GM12878 (cell line): ENCODE measurements at regions not wholly inside any gene's neighbourhood (a gene's known extent, or its start where the extent isn't known, plus 50 kb on each side); places are given as distances from the start of the nearest gene placed in this dataset.
"Not testable (repeated sequence)": the region's sequence is repeated elsewhere in the genome, so short reads cannot be mapped to it uniquely, and the experiment has no call there.

Experiments used
- ATAC-seq: fragments of 200-7000 bp; cut with Tn5 transposase; 3 replicates; pipeline ENCODE4 v1.9.1; 2020; ENCODE audit warnings: mild to moderate bottlenecking, moderate library complexity
- BruUV-seq: library from RNA; stranded (reverse); fragments of 400-500 nt; replicated peaks from 2 replicates; lab custom pipeline; 2021; lab: Mats Ljungman, UMichigan
- CTCF ChIA-PET: fragments of 300-600 bp; sonication (Branson Sonifier 250); formaldehyde crosslinking; extraction: SDS; loops from one replicate; lab custom pipeline; 2021; ENCODE audit warnings: inconsistent platforms; lab: Yijun Ruan, JAX
- POLR2A ChIA-PET: fragments of 350-600 bp; formaldehyde crosslinking; extraction: SDS; loops from one replicate; lab custom pipeline; 2021; ENCODE audit warnings: inconsistent platforms; lab: Charles Lee
- RAD21 ChIA-PET: fragments of 300-600 bp; sonication (Branson Sonifier 250); formaldehyde crosslinking; loops from one replicate; lab custom pipeline; 2023; ENCODE audit warnings: antibody characterized with exemption; ENCODE audit not compliant: unreplicated experiment; lab: Charles Lee
- SMC1A ChIA-PET: fragments of 300-600 bp; sonication (Branson Sonifier 250); formaldehyde crosslinking; loops from one replicate; lab custom pipeline; 2023; ENCODE audit not compliant: unreplicated experiment, uncharacterized antibody; lab: Charles Lee
- DNase-seq: peaks from one replicate; pipeline ENCODE4 v3.0.0-alpha.2; 2011; ENCODE audit warnings: low read depth, low spot score
- FAIRE-seq: peaks from 3 replicates; lab custom pipeline; 2011; peaks lifted over from hg19 to GRCh38; lab: Jason Lieb, UNC
- H2AFZ ChIP-seq: 2 replicates; pipeline ENCODE4 v1.6.0; 2011; ENCODE audit warnings: low read depth, low read length, control low read depth; ENCODE audit not compliant: control insufficient read depth
- H3K27ac ChIP-seq: 2 replicates; pipeline ENCODE4 v1.5.1; 2011; ENCODE audit warnings: control low read depth; ENCODE audit not compliant: control insufficient read depth, insufficient read depth
- H3K27me3 ChIP-seq, 2 experiments: replicated peaks in 1 of 2; 2 replicates each; pipeline versions ENCODE4 v1.6.0 to v1.6.1; 2011; ENCODE audit warnings: low read length in 1 of 2; ENCODE audit not compliant: control insufficient read depth in 2 of 2, insufficient read depth in 2 of 2
- H3K36me3 ChIP-seq, 2 experiments: 2 replicates each; pipeline ENCODE4 v1.5.1; 2011; ENCODE audit warnings: low read length in 1 of 2; ENCODE audit not compliant: control insufficient read depth in 2 of 2, insufficient read depth in 2 of 2
- H3K4me1 ChIP-seq: 2 replicates; pipeline ENCODE4 v1.6.1; 2011; ENCODE audit warnings: mild to moderate bottlenecking, low read length, moderate library complexity, mixed read lengths; ENCODE audit not compliant: control insufficient read depth, insufficient read depth
- H3K4me2 ChIP-seq: 2 replicates; pipeline ENCODE4 v1.6.0; 2011; ENCODE audit warnings: control low read depth; ENCODE audit not compliant: control insufficient read depth, insufficient read depth
- H3K4me3 ChIP-seq: fragments of 200-600 bp; sonication (generic); 2 replicates; pipeline ENCODE4 v1.5.1; 2016
- H3K79me2 ChIP-seq: 2 replicates; pipeline ENCODE4 v1.6.0; 2011; ENCODE audit warnings: low read length; ENCODE audit not compliant: control insufficient read depth, insufficient read depth
- H3K9ac ChIP-seq: 2 replicates; pipeline ENCODE4 v1.8.0; 2011; ENCODE audit warnings: low read length, control low read depth, mixed read lengths; ENCODE audit not compliant: control insufficient read depth, insufficient read depth
- H3K9me3 ChIP-seq: replicated peaks from 3 replicates; pipeline ENCODE4 v1.5.1; 2011; ENCODE audit warnings: mild to moderate bottlenecking, low read length; ENCODE audit not compliant: control insufficient read depth, insufficient read depth
- H4K20me1 ChIP-seq: 2 replicates; pipeline ENCODE4 v1.6.0; 2011; ENCODE audit not compliant: control insufficient read depth, insufficient read depth
- ATF7 ChIP-seq: fragments of 450-650 bp; IDR thresholded peaks from 2 replicates; pipeline ENCODE4 v1.6.1; 2016; ENCODE audit warnings: low read depth, mild to moderate bottlenecking
- CBX5 ChIP-seq: sonication (generic); IDR thresholded peaks from 2 replicates; pipeline ENCODE4 v1.6.1; 2016; ENCODE audit warnings: low read depth, moderate library complexity, mild to moderate bottlenecking, inconsistent platforms
- CREM ChIP-seq: IDR thresholded peaks from 2 replicates; pipeline ENCODE4 v1.6.1; 2014; ENCODE audit warnings: antibody characterized with exemption, low read depth
- DPF2 ChIP-seq: fragments of 450-650 bp; IDR thresholded peaks from 2 replicates; pipeline ENCODE4 v1.6.1; 2017; ENCODE audit warnings: mild to moderate bottlenecking
- IKZF2 ChIP-seq, 2 experiments: fragments of 450-650 bp; IDR thresholded peaks; 2 replicates each; pipeline ENCODE4 v1.6.1; 2017; ENCODE audit warnings: mild to moderate bottlenecking in 2 of 2, moderate library complexity in 2 of 2
- MEF2B ChIP-seq: fragments of 450-650 bp; IDR thresholded peaks from 2 replicates; pipeline ENCODE4 v1.6.1; 2018; ENCODE audit warnings: mild to moderate bottlenecking, moderate library complexity; ENCODE audit not compliant: partially characterized antibody, poor library complexity, severe bottlenecking
- MTA2 ChIP-seq: fragments of 450-650 bp; IDR thresholded peaks from 2 replicates; pipeline ENCODE4 v1.6.1; 2016; ENCODE audit warnings: low read depth, mild to moderate bottlenecking, moderate library complexity
- NBN ChIP-seq: fragments of 450-650 bp; IDR thresholded peaks from 2 replicates; pipeline ENCODE4 v1.6.1; 2016
- NFIC ChIP-seq: IDR thresholded peaks from 2 replicates; pipeline ENCODE4 v1.6.1; 2012; ENCODE audit warnings: low read depth, mild to moderate bottlenecking, inconsistent platforms, low read length, moderate library complexity
- NR2F1 ChIP-seq: fragments of 450-650 bp; conservative IDR thresholded peaks from 2 replicates; pipeline ENCODE4 v1.6.1; 2017; ENCODE audit warnings: mild to moderate bottlenecking
- PKNOX1 ChIP-seq: fragments of 450-650 bp; IDR thresholded peaks from 2 replicates; pipeline ENCODE4 v1.6.1; 2016; ENCODE audit warnings: mild to moderate bottlenecking
- RELB ChIP-seq: fragments of 450-650 bp; IDR thresholded peaks from 2 replicates; pipeline ENCODE4 v1.6.1; 2017; ENCODE audit warnings: low read depth, mild to moderate bottlenecking, moderate library complexity
- RUNX3 ChIP-seq: IDR thresholded peaks from 2 replicates; pipeline ENCODE4 v1.6.1; 2012; ENCODE audit warnings: low read length, inconsistent platforms
- SKIL ChIP-seq: fragments of 450-650 bp; IDR thresholded peaks from 2 replicates; pipeline ENCODE4 v1.6.1; 2017; ENCODE audit warnings: mild to moderate bottlenecking, low read depth, inconsistent platforms; ENCODE audit not compliant: poor library complexity, severe bottlenecking
- SMAD1 ChIP-seq: fragments of 450-650 bp; IDR thresholded peaks from 2 replicates; pipeline ENCODE4 v1.6.1; 2018; ENCODE audit warnings: mild to moderate bottlenecking, low read depth; ENCODE audit not compliant: partially characterized antibody
- WGBS: methylation state at CpG from one replicate; pipeline ENCODE4 v1.1.6; 2016; ENCODE audit warnings: low lambda C conversion rate; ENCODE audit not compliant: insufficient replicate concordance, insufficient coverage; ENCODE audit errors: missing lambda C conversion rate; 5-methylcytosine and 5-hydroxymethylcytosine counted together
- in situ Hi-C: fragments of 300-500 bp; cut with MboI; formaldehyde crosslinking; loops from 9 replicates; pipeline ENCODE4 v1.14.3; 2018; ENCODE audit warnings: mixed read lengths
- intact Hi-C: fragments of 100-400 bp; cut with micrococcal nuclease; formaldehyde crosslinking; loops from one replicate; pipeline ENCODE4 v1.14.2; 2022; ENCODE audit not compliant: unreplicated experiment

- intact Hi-C loops, result loop anchor here (5.0 kb wide), 1 partner anchor 61 kb away; no protein-coding TSS in a partner anchor
- ATAC-seq (peak; percentile 84), DNase-seq (peak; percentile 25)
- H3K4me2 ChIP-seq, H2AFZ ChIP-seq, H3K79me2 ChIP-seq, CTCF ChIA-PET, H3K4me1 ChIP-seq, H3K9ac ChIP-seq, in situ Hi-C loops, H3K4me3 ChIP-seq, FAIRE-seq, POLR2A ChIA-PET, H4K20me1 ChIP-seq, H3K36me3 ChIP-seq, BruUV-seq, H3K27me3 ChIP-seq: not testable (repeated sequence)
- TF ChIP-seq CREM, result peak; percentile 28; the same call in 1 of the 2 replicates
- 0 out of 2 replicates have a peak, but pooled peaks have one; percentile 31 for TF ChIP-seq DPF2
- TF ChIP-seq IKZF2 (IDR thresholded peaks at IDR 0.05), result peak in 1 of 2 experiments; percentile 56; a peak in 2 of 4 replicates
- peak; percentile 40 for TF ChIP-seq RUNX3
- peak; percentile 51 for TF ChIP-seq SMAD1
- peak; percentile 65 for TF ChIP-seq MEF2B
- peak; percentile 57; the same call in 1 of the 2 replicates for TF ChIP-seq ATF7
- TF ChIP-seq RELB, result peak; percentile 63; the same call in 1 of the 2 replicates
- TF ChIP-seq PKNOX1, result peak; percentile 53
- TF ChIP-seq CBX5, result peak; percentile 28; the same call in 1 of the 2 replicates
- peak; percentile 72 for TF ChIP-seq MTA2
- peak; percentile 56; the same call in 1 of the 2 replicates for TF ChIP-seq NBN
- peak; percentile 58 for TF ChIP-seq SKIL
- TF ChIP-seq NR2F1, result 0 out of 2 replicates have a peak, but pooled peaks have one; percentile 11
- 0 out of 2 replicates have a peak, but pooled peaks have one; percentile 46 for TF ChIP-seq NFIC
- H3K9me3 ChIP-seq, result peaks cover 22% of the 10 kb centered on the region
- RAD21 ChIA-PET, result interaction anchor here (1.4 kb wide), 1 partner anchor 282 kb away, joined by 3 read pairs; no protein-coding TSS in a partner anchor
- H3K27ac ChIP-seq, result 0 out of 2 replicates have a peak overlapping the region, but pooled peaks have one; percentile 42
- 3% methylated on average over 3 of the region's 3 CpGs for WGBS
- SMC1A ChIA-PET, result interaction anchor here (0.7 kb wide), 1 partner anchor 13 kb away, joined by 3 read pairs; no protein-coding TSS in a partner anchor
These were observed 355.0 kb upstream of the MAGEB16 start for GRCh38 chrX:35443091-35443582.
